Naive B cell (primary cell): ENCODE measurements at regions not wholly inside any gene's neighbourhood (a gene's known extent, or its start where the extent isn't known, plus 50 kb on each side); places are given as distances from the start of the nearest gene placed in this dataset.
"Not testable (repeated sequence)": the region's sequence is repeated elsewhere in the genome, so short reads cannot be mapped to it uniquely, and the experiment has no call there.

Experiments
- ATAC-seq, 2 donors: fragments of 150-1000 bp; cut with Tn5 transposase; 2 replicates each; pipeline ENCODE4 v1.10.0; 2021; ENCODE audit warnings: low read depth in 2 of 2, mild to moderate bottlenecking in 2 of 2, moderate library complexity in 2 of 2
- DNase-seq: peaks from one replicate; pipeline ENCODE4 v3.0.0; 2022
- H3K27ac Mint-ChIP-seq, 6 donors: one replicate each; pipeline ENCODE4 v1.8.0; 2020 to 2022; ENCODE audit warnings: mild to moderate bottlenecking in 6 of 6, mixed read lengths in 6 of 6, moderate library complexity in 5 of 6, inconsistent platforms in 2 of 6
- H3K27me3 Mint-ChIP-seq, 3 donors: one replicate each; pipeline ENCODE4 v1.8.0; 2021 to 2022; ENCODE audit warnings: mixed read lengths in 3 of 3, mild to moderate bottlenecking in 1 of 3
- H3K36me3 Mint-ChIP-seq, 2 donors: one replicate each; pipeline ENCODE4 v1.8.0; 2020 to 2022; ENCODE audit warnings: mixed read lengths in 2 of 2, inconsistent platforms in 1 of 2, mild to moderate bottlenecking in 1 of 2
- H3K4me1 Mint-ChIP-seq, 3 donors: one replicate each; pipeline ENCODE4 v1.8.0; 2020 to 2022; ENCODE audit warnings: mixed read lengths in 3 of 3, inconsistent platforms in 1 of 3, mild to moderate bottlenecking in 1 of 3, moderate library complexity in 1 of 3
- H3K4me3 Mint-ChIP-seq, 8 donors: one replicate each; pipeline ENCODE4 v1.8.0; 2020 to 2022; ENCODE audit warnings: mild to moderate bottlenecking in 8 of 8, mixed read lengths in 8 of 8, moderate library complexity in 8 of 8, inconsistent platforms in 2 of 8
- H3K9me3 Mint-ChIP-seq, 7 donors: one replicate each; pipeline ENCODE4 v1.8.0; 2020 to 2022; ENCODE audit warnings: mixed read lengths in 7 of 7, mild to moderate bottlenecking in 5 of 7, inconsistent platforms in 2 of 7, moderate library complexity in 1 of 7

DNA sequence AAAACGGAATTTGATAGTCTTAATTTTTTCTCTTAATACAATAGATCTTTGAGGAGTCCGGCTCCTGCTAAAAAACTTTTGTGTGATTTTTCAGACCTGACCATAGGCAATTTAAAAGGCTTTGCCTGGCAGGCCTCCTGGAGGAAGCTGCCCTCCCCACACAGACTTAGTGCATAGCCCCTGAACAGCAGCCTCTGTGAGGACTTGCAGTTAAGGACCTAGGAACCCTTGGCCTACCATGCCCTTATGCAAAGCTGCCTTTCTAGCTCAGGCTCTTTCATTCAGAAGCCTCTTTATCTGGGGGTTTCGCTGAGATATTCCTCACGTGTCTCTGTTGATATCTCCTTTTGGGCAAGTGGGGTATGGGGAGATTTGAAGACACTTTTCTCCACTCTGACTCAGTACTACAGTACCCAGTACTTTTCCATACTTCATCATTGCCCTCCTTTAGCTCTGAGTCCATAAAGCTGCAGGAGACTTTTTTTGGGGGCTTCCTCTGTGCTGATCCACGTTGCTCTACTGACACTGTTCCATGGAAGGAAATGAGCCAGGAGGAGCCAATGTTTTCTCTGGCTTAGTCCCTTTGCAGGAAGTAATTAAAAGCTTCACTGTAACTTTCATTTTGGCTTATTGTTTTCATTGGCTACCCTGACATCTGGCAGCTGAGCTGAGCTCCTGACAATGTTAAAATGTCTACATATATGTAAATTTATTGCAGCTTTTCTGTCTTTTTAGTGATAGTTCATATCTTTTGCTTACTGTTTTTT lies 283.1 kb downstream of the TDRD3 start:
- peaks cover 0 to 2% (median 0%) of the 10 kb centered on the region in 7 donors for H3K9me3 Mint-ChIP-seq
- H3K36me3 Mint-ChIP-seq, result no peaks in the 10 kb centered on the region
- ATAC-seq, result no peak
- H3K27me3 Mint-ChIP-seq, result no peaks in the 10 kb centered on the region
- H3K4me1 Mint-ChIP-seq, result no peaks in the 10 kb centered on the region
- no peak overlapping the region for H3K4me3 Mint-ChIP-seq
- no peak overlapping the region for H3K27ac Mint-ChIP-seq
- DNase-seq, result no peak

DNA sequence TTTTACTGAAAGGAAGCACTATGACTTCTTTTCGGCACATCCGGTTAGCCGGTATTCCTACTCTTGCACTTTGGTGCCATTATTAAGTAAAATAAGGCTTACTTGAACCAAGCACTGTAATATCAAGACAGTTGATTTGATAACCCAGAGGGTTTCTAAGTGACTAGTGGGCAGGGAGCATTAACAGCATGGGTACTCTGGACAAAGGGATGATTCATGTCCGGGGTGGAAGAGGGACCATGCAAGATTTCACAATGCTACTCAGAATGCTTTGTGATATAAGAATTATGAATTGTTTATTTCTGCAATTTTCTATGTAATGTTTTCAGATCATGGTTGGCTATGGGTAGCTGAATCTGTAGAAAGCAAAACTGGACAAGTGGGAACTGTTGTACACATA lies 282.1 kb downstream of the TDRD3 start:
- no peak for ATAC-seq
- Mint-ChIP-seq H3K36me3 (no peaks in the 10 kb centered on the region), H3K4me1 (no peaks in the 10 kb centered on the region), H3K27me3 (no peaks in the 10 kb centered on the region), H3K9me3 (peaks cover 0 to 2% (median 0%) of the 10 kb centered on the region in 7 donors), H3K27ac (no peak overlapping the region), H3K4me3 (no peak overlapping the region)
- no peak for DNase-seq

DNA sequence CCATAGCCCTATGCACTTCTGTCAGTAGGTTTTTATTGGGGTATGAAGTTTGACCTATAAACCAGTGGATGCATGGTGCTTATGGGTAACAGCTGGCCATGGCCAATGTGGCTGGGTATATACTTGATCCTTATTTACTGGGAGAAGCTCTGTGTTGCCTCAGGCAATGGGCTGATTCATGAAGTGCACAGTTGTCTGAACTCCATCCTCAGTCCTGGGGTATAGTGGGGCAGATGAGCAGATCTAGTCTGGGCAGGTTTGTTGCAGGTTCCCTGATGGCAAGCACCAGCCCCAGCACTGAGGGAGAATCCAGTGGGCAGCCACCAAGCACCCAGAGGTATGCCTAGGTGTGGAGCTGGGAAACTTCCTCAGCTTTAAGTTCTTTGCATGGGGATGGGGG lies 274.4 kb downstream of the TDRD3 start:
- no peaks in the 10 kb centered on the region for H3K36me3 Mint-ChIP-seq
- H3K9me3 Mint-ChIP-seq, result peaks cover 0 to 38% (median 11%) of the 10 kb centered on the region in 7 donors
- no peaks in the 10 kb centered on the region for H3K4me1 Mint-ChIP-seq
- no peak for DNase-seq
- ATAC-seq, result no peak
- H3K27me3 Mint-ChIP-seq, result no peaks in the 10 kb centered on the region
- no peak overlapping the region for H3K4me3 Mint-ChIP-seq
- H3K27ac Mint-ChIP-seq, result no peak overlapping the region

DNA sequence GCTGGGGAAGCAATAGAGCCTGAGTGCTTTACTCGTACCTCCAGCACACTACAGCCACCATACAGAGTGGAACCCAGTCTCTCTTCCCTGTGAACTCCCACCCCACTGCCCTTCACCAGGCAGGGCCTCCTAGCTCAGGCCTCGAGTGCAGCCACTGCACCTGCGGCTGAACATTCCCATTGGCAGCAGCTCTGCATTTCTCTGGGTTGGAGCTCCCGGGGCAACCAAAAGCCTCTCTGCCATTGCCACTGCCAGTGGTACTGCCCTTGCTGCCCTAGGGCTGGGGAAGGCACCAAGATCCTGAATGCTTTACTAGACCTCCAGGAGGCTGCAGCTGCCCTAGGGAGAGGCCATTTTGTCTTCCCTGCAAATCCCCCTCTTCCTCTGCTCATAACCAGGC lies 266.8 kb downstream of the TDRD3 start:
- Mint-ChIP-seq H3K36me3 (no peaks in the 10 kb centered on the region), H3K27me3 (no peaks in the 10 kb centered on the region), H3K4me3 (no peak overlapping the region), H3K27ac (no peak overlapping the region), H3K9me3 (peaks cover 3 to 14% (median 10%) of the 10 kb centered on the region in 7 donors), H3K4me1 (no peaks in the 10 kb centered on the region)
- DNase-seq (no peak), ATAC-seq (no peak)

DNA sequence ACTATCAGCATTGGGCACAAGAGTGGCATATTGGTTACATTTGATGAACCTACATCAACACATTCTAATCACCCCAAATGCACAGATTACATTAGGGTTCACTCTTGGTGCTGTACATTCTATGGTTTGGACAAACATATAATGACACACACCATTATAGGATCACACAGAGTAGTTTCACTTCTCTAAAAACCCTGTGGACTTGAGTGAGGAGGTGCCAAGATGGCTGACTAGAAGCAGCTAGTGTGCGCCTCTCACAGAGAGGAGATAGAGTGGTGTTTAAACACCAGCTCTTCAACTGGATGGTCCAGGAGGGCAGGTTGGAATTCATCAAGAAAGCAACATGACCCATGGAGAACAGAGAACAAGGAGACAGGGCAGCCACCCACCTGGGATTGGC lies 265.6 kb downstream of the TDRD3 start:
- Mint-ChIP-seq H3K9me3 (peaks cover 2 to 18% (median 7%) of the 10 kb centered on the region in 7 donors), H3K27me3 (no peaks in the 10 kb centered on the region), H3K4me1 (no peaks in the 10 kb centered on the region), H3K36me3 (no peaks in the 10 kb centered on the region), H3K27ac (no peak overlapping the region), H3K4me3 (no peak overlapping the region)
- ATAC-seq (no peak), DNase-seq (no peak)

DNA sequence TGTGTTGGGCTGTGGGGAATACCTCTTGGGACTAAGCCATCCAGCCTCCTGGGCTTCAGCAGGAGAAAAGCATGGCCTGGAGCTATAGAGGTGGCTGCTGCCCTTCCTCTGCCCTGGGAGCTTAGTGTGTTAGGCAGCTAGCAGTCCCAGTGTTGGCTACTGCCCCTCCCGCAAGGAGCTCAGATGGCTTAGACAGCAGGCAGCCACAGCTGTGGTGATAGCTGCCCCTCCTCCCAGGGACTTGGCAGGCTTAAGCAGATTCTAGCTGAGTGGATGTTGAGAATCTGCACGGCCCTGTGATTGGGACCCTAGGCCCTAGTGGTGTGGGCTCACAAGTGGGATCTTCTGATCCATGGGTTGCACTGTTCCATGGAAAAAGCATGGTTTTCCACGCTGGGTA lies 264.5 kb downstream of the TDRD3 start:
- no peaks in the 10 kb centered on the region for H3K4me1 Mint-ChIP-seq
- no peaks in the 10 kb centered on the region for H3K36me3 Mint-ChIP-seq
- no peaks in the 10 kb centered on the region for H3K27me3 Mint-ChIP-seq
- no peak overlapping the region for H3K4me3 Mint-ChIP-seq
- no peak overlapping the region for H3K27ac Mint-ChIP-seq
- no peak for ATAC-seq
- DNase-seq, result no peak
- peaks cover 0 to 23% (median 6%) of the 10 kb centered on the region in 7 donors for H3K9me3 Mint-ChIP-seq

DNA sequence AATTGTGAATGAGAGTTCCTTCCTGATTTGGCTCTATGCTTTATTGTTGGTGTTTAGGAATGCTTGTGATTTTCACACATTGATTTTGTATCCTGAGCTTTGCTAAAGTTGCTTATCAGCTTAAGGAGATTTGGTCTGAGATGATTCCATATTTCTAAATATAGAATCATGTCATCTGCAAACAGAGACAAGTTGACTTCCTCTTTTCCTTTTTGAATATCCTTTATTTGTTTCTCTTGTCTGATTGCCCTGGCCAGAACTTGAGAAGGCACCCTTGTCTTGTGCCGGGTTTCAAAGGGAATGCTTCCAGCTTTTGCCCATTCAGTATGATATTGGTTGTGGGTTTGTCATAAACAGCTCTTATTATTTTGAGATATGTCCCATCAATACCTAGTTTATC lies 260.6 kb downstream of the TDRD3 start:
- H3K36me3 Mint-ChIP-seq, H3K27ac Mint-ChIP-seq, H3K4me1 Mint-ChIP-seq, H3K4me3 Mint-ChIP-seq, H3K27me3 Mint-ChIP-seq, DNase-seq, ATAC-seq: not testable (repeated sequence)
- peaks cover 0 to 19% (median 6%) of the 10 kb centered on the region in 7 donors for H3K9me3 Mint-ChIP-seq

DNA sequence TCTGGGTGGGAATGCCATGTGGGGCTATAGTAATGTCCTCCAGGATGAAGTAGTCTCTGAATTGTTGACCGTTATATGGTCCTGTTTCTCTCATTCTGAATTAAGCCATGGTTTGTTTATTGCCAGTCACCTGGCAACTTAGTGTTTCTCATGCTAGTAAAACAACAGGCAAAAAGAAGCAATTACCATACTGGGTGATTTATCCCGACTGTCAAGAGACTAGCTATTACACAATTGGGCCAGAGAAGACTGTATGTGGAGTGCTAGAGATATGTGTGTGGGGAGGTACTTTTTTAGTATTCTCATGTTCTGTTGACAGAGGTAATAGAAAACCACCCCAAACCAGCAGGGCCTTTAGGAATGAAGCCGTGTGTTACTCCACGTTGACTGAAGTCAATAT lies 258.2 kb downstream of the TDRD3 start:
- DNase-seq, result no peak
- ATAC-seq, result no peak
- Mint-ChIP-seq H3K4me1 (no peaks in the 10 kb centered on the region), H3K27ac (no peak overlapping the region), H3K9me3 (peaks cover 0 to 12% (median 5%) of the 10 kb centered on the region in 7 donors), H3K36me3 (no peaks in the 10 kb centered on the region), H3K27me3 (no peaks in the 10 kb centered on the region), H3K4me3 (no peak overlapping the region)

DNA sequence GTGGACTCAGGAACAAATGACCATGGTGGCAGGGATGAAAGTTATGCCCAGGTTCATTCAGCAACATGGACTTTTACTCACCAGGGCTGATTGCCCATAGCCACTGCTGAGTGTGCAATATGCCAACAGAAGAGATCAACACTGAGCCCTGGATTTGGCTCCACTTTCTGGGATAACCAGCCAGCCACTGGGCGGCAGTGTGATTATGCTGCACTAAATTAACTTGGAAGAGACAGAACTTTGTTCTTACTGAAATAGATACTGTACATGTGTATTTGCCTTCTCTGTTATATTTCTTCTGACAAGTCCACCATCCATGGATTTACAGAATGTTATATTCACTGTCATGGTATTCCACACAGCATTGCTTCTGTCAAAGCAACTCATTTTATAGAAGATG lies 257.4 kb downstream of the TDRD3 start:
- H3K4me1 Mint-ChIP-seq, result no peaks in the 10 kb centered on the region
- no peak for ATAC-seq
- no peak for DNase-seq
- no peaks in the 10 kb centered on the region for H3K36me3 Mint-ChIP-seq
- no peaks in the 10 kb centered on the region for H3K27me3 Mint-ChIP-seq
- no peak overlapping the region for H3K4me3 Mint-ChIP-seq
- H3K9me3 Mint-ChIP-seq, result peaks cover 0 to 10% (median 4%) of the 10 kb centered on the region in 7 donors
- H3K27ac Mint-ChIP-seq, result no peak overlapping the region

DNA sequence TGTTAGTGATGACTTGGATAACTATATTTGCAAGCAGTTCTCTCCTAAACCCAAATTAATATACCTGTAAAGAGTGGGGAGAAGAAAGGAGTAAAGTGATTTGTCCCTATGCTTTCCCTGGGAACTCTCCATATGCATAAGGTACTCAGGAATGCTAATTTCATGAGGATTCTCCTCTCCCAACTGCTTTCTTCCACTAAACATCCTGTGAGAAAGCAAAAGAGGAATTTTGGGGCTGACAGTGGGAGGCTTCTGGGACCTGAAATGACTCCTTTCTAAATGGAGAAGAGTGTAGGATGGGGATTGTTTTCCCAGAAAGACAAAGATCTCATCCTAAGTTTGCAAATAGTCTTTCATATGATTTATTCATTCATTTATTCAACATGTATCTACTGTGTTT lies 250.5 kb downstream of the TDRD3 start:
- no peak for ATAC-seq
- no peaks in the 10 kb centered on the region for H3K36me3 Mint-ChIP-seq
- H3K4me3 Mint-ChIP-seq, result no peak overlapping the region
- peaks cover 0 to 5% (median 0%) of the 10 kb centered on the region in 3 donors for H3K4me1 Mint-ChIP-seq
- H3K9me3 Mint-ChIP-seq, result peaks cover 0 to 25% (median 2%) of the 10 kb centered on the region in 7 donors
- H3K27me3 Mint-ChIP-seq, result peaks cover 0 to 3% (median 0%) of the 10 kb centered on the region in 3 donors
- no peak overlapping the region for H3K27ac Mint-ChIP-seq
- DNase-seq, result no peak

DNA sequence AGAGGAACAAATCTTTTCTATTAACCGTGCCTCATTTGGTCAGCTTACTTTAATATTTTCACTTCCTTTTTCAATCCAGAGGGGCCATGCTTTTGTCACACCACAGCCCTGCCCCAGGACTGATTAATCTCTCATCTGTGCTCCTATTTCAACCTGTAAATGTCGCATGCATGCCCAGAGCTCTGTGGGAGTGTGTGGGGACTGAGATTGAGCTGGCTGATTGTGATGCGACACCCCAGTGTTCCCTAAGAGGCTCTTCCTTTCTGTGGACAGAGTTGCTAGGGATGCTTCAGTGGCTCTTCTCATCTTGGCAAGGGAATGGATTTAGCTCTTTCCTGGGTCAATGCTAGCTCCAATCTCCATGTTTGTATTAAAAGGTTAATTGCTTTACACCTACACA lies 249.6 kb downstream of the TDRD3 start:
- Mint-ChIP-seq H3K36me3 (no peaks in the 10 kb centered on the region), H3K27ac (no peak overlapping the region), H3K9me3 (peaks cover 0 to 25% (median 2%) of the 10 kb centered on the region in 7 donors), H3K4me3 (no peak overlapping the region), H3K4me1 (peaks cover 0 to 5% (median 0%) of the 10 kb centered on the region in 3 donors), H3K27me3 (peaks cover 0 to 3% (median 0%) of the 10 kb centered on the region in 3 donors)
- DNase-seq, result no peak
- ATAC-seq, result no peak

DNA sequence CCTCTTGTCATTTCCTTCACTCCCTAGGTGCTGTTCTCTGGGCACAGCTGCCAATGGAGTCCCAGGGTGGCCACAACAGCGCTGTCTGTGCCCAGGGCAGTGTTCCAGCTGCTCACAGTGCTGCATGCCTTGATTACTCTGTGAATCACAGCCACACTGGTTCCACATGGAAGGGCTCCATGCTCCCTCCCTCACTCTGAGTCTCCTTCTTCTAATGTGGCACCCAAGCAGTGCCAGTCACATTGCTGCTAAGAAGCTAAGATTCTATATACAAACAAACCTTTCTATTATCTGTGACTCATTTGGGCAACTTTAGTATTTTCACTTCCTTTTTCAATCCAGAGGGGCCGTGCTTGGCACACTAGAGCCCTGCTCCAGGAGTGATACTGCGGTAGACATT lies 248.7 kb downstream of the TDRD3 start:
- Mint-ChIP-seq H3K36me3 (no peaks in the 10 kb centered on the region), H3K4me1 (peaks cover 0 to 5% (median 0%) of the 10 kb centered on the region in 3 donors), H3K4me3 (no peak overlapping the region), H3K27me3 (peaks cover 0 to 3% (median 0%) of the 10 kb centered on the region in 3 donors), H3K27ac (no peak overlapping the region), H3K9me3 (peaks cover 0 to 25% (median 2%) of the 10 kb centered on the region in 7 donors)
- ATAC-seq, result no peak
- no peak for DNase-seq

DNA sequence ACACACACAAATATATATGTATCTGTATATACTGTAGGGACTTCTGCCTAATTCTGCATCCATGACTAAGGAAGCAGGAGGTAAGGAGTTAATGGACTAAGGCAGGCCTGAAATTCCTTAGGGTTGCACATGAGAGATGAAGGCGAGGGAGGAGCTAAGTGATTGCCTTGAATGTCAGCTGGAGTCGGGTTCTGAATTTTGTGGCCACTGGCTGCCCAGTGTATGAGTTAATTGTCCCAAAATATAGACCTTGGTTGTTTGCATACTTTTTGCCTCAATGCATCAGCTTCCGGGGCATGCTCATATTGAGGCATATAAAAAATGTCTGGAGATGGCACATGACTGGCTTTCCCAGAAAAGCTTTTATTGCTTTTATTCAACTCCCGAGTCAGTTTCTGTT lies 245.5 kb downstream of the TDRD3 start:
- Mint-ChIP-seq H3K27me3 (peaks cover 0 to 3% (median 2%) of the 10 kb centered on the region in 3 donors), H3K27ac (no peak overlapping the region), H3K9me3 (peaks cover 0 to 15% (median 2%) of the 10 kb centered on the region in 7 donors), H3K4me1 (peaks cover 0 to 5% (median 0%) of the 10 kb centered on the region in 3 donors), H3K36me3 (no peaks in the 10 kb centered on the region), H3K4me3 (no peak overlapping the region)
- ATAC-seq, result no peak
- no peak for DNase-seq

DNA sequence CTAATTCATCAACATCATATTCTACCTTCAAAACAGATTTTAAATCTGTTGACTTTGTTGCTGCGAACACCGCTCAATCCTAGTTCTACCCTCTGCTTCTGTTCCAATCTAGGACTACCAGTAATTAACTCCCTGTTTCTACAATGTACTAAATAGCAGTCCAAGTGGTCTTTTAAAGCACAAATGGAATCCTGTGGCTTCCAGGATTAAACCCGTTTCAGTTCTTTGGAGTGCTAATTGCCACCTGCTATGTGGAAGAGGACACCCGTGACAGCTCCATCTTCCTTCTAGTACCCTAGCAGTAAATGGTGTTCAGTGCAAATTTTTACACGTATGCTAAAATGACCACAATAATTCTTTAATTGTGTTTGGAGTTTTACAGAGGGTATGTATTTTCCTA lies 232.1 kb downstream of the TDRD3 start:
- no peaks in the 10 kb centered on the region for H3K4me1 Mint-ChIP-seq
- ATAC-seq, result no peak
- peaks cover 0 to 7% (median 0%) of the 10 kb centered on the region in 7 donors for H3K9me3 Mint-ChIP-seq
- no peak overlapping the region for H3K27ac Mint-ChIP-seq
- no peaks in the 10 kb centered on the region for H3K27me3 Mint-ChIP-seq
- H3K36me3 Mint-ChIP-seq, result no peaks in the 10 kb centered on the region
- H3K4me3 Mint-ChIP-seq, result no peak overlapping the region
- no peak for DNase-seq
